Fibroblast of lung (primary cell): ENCODE measurements at regions not wholly inside any gene's neighbourhood (a gene's known extent, or its start where the extent isn't known, plus 50 kb on each side); places are given as distances from the start of the nearest gene placed in this dataset.

Source experiments
- DNase-seq, 2 donors: peaks; one replicate each; pipeline versions ENCODE4 v3.0.0 to v3.0.0-alpha.2; 2010; ENCODE audit warnings: low read depth in 2 of 2
- H2AFZ ChIP-seq: 2 replicates; pipeline ENCODE4 v1.5.1; 2012; ENCODE audit warnings: low read length, control low read depth, inconsistent platforms
- H3K27ac ChIP-seq: 2 replicates; pipeline ENCODE4 v1.5.1; 2011; ENCODE audit warnings: low read length, control low read depth; ENCODE audit not compliant: insufficient read depth
- H3K27me3 ChIP-seq: 2 replicates; pipeline ENCODE4 v1.5.1; 2011; ENCODE audit warnings: mild to moderate bottlenecking, low read length; ENCODE audit not compliant: control insufficient read depth, insufficient read depth
- H3K36me3 ChIP-seq: 2 replicates; pipeline ENCODE4 v1.5.1; 2011; ENCODE audit warnings: low read length; ENCODE audit not compliant: control insufficient read depth, insufficient read depth
- H3K4me1 ChIP-seq: 2 replicates; pipeline ENCODE4 v1.5.1; 2011; ENCODE audit warnings: low read length; ENCODE audit not compliant: control insufficient read depth, insufficient read depth; ENCODE audit errors: extremely low read depth
- H3K4me2 ChIP-seq: 2 replicates; pipeline ENCODE4 v1.5.1; 2011; ENCODE audit warnings: low read length, control low read depth; ENCODE audit not compliant: insufficient read depth; ENCODE audit errors: extremely low read depth
- H3K4me3 ChIP-seq, 4 experiments: fragments of 200-600 bp in 1 of 4; sonication (generic) in 1 of 4; replicated peaks in 1 of 4; 2 replicates each; pipeline ENCODE4 v1.5.1; 2011 to 2016; ENCODE audit warnings: low read length in 4 of 4, low read depth in 3 of 4, mild to moderate bottlenecking in 3 of 4, control low read depth in 2 of 4, inconsistent platforms in 1 of 4, mixed read lengths in 1 of 4; ENCODE audit not compliant: insufficient read depth in 1 of 4; ENCODE audit errors: control extremely low read depth in 1 of 4
- H3K79me2 ChIP-seq: 2 replicates; pipeline ENCODE4 v1.5.1; 2012; ENCODE audit warnings: mild to moderate bottlenecking, low read length, inconsistent platforms; ENCODE audit not compliant: control insufficient read depth, insufficient read depth
- H3K9ac ChIP-seq: 2 replicates; pipeline ENCODE4 v1.5.1; 2011; ENCODE audit warnings: mild to moderate bottlenecking, low read length, control low read depth; ENCODE audit not compliant: insufficient read depth
- H3K9me3 ChIP-seq: 2 replicates; pipeline ENCODE4 v1.5.1; 2012; ENCODE audit warnings: low read depth, low read length; ENCODE audit not compliant: control insufficient read depth, insufficient read depth
- H4K20me1 ChIP-seq: 2 replicates; pipeline ENCODE4 v1.5.1; 2011; ENCODE audit warnings: low read length; ENCODE audit not compliant: control insufficient read depth, insufficient read depth; ENCODE audit errors: extremely low read depth
- EZH2 ChIP-seq: IDR thresholded peaks from 2 replicates; pipeline ENCODE4 v1.5.1; 2012; ENCODE audit warnings: low read length, control low read depth, mild to moderate bottlenecking; ENCODE audit errors: missing control alignments
- TF ChIP-seq, protein P1 (sequence below), 2 donors: IDR thresholded peaks in 1 of 2; conservative IDR thresholded peaks in 1 of 2; 1 replicate in 1 of 2; 2 replicates in 1 of 2; pipeline ENCODE4 v1.5.1; 2011 to 2012; ENCODE audit warnings: low read length in 2 of 2, control low read depth in 1 of 2, inconsistent platforms in 1 of 2, low read depth in 1 of 2, mild to moderate bottlenecking in 1 of 2

- no peak overlapping the region for H3K4me2 ChIP-seq
- H4K20me1 ChIP-seq = no peaks in the 10 kb centered on the region
- no peaks in the 10 kb centered on the region for H3K9me3 ChIP-seq
- no peak for DNase-seq
- no peaks in the 10 kb centered on the region for H3K36me3 ChIP-seq
- no peak overlapping the region for H3K9ac ChIP-seq
- no peak overlapping the region for H2AFZ ChIP-seq
- H3K27me3 ChIP-seq = peaks cover 43% of the 10 kb centered on the region
- no peaks in the 10 kb centered on the region for H3K4me1 ChIP-seq
- no peaks in the 10 kb centered on the region for H3K79me2 ChIP-seq
- no peak overlapping the region for H3K27ac ChIP-seq
- H3K4me3 ChIP-seq = no peak overlapping the region
- TF ChIP-seq, protein P1, sequence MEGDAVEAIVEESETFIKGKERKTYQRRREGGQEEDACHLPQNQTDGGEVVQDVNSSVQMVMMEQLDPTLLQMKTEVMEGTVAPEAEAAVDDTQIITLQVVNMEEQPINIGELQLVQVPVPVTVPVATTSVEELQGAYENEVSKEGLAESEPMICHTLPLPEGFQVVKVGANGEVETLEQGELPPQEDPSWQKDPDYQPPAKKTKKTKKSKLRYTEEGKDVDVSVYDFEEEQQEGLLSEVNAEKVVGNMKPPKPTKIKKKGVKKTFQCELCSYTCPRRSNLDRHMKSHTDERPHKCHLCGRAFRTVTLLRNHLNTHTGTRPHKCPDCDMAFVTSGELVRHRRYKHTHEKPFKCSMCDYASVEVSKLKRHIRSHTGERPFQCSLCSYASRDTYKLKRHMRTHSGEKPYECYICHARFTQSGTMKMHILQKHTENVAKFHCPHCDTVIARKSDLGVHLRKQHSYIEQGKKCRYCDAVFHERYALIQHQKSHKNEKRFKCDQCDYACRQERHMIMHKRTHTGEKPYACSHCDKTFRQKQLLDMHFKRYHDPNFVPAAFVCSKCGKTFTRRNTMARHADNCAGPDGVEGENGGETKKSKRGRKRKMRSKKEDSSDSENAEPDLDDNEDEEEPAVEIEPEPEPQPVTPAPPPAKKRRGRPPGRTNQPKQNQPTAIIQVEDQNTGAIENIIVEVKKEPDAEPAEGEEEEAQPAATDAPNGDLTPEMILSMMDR (conservative IDR thresholded peaks at IDR 0.05 in 1 of 2, IDR thresholded peaks at IDR 0.05 in 1 of 2; ENCODE audit: low read depth in 1 of 2, low read length in 2 of 2) = no peak
- no peak for TF ChIP-seq EZH2
Measured at GRCh38 chr2:45140675-45141074, 131.4 kb upstream of the SIX2 start.

DNA sequence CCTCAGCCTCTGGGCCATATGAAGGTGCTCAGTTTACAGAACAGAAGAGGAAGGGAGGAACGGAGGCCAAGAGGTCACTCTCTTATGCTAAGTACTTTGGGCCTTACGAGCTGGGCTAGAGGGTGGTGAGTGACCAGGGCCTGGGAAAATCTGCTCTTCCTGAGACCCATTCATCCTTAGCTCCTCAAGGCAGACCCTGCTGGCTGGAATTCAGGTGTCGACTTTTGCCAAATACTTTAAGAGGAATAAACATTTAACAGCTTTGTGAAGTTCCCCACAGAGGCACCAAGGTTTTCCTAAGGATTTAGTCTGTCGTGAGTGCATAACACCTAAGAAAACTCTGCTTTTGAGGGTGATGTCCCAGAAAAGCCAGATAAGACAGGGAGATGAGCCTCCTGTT lies 129.7 kb upstream of the SIX2 start:
- H3K27me3 ChIP-seq = peaks cover 33% of the 10 kb centered on the region
- no peak overlapping the region for H3K27ac ChIP-seq
- H3K9ac ChIP-seq = no peak overlapping the region
- H3K9me3 ChIP-seq = no peaks in the 10 kb centered on the region
- no peaks in the 10 kb centered on the region for H3K4me1 ChIP-seq
- no peak for DNase-seq
- TF ChIP-seq, protein P1 (conservative IDR thresholded peaks at IDR 0.05 in 1 of 2, IDR thresholded peaks at IDR 0.05 in 1 of 2; ENCODE audit: low read depth in 1 of 2, low read length in 2 of 2) = no peak
- no peak for TF ChIP-seq EZH2
- H3K36me3 ChIP-seq = no peaks in the 10 kb centered on the region
- H3K4me2 ChIP-seq = no peak overlapping the region
- H4K20me1 ChIP-seq = no peaks in the 10 kb centered on the region
- H2AFZ ChIP-seq = no peak overlapping the region
- no peaks in the 10 kb centered on the region for H3K79me2 ChIP-seq
- no peak overlapping the region for H3K4me3 ChIP-seq

GRCh38 chr2:45137966-45138695 lies 128.9 kb upstream of the SIX2 start:
- H3K27ac ChIP-seq = no peak overlapping the region
- no peak overlapping the region for H3K9ac ChIP-seq
- H4K20me1 ChIP-seq = no peaks in the 10 kb centered on the region
- no peak overlapping the region for H3K4me2 ChIP-seq
- H3K9me3 ChIP-seq = no peaks in the 10 kb centered on the region
- H3K4me3 ChIP-seq = no peak overlapping the region
- no peak overlapping the region for H2AFZ ChIP-seq
- TF ChIP-seq, protein P1 (conservative IDR thresholded peaks at IDR 0.05 in 1 of 2, IDR thresholded peaks at IDR 0.05 in 1 of 2; ENCODE audit: low read depth in 1 of 2, low read length in 2 of 2) = no peak
- TF ChIP-seq EZH2 = no peak
- DNase-seq = no peak
- no peaks in the 10 kb centered on the region for H3K36me3 ChIP-seq
- no peaks in the 10 kb centered on the region for H3K79me2 ChIP-seq
- peaks cover 25% of the 10 kb centered on the region for H3K27me3 ChIP-seq
- no peaks in the 10 kb centered on the region for H3K4me1 ChIP-seq
